Keratinocyte (primary cell): ENCODE measurements at regions not wholly inside any gene's neighbourhood (a gene's known extent, or its start where the extent isn't known, plus 50 kb on each side); places are given as distances from the start of the nearest gene placed in this dataset.

Experiments
- EZH2 ChIP-seq: IDR thresholded peaks from one replicate; pipeline ENCODE4 v1.6.1; 2012; ENCODE audit warnings: inconsistent platforms, mild to moderate bottlenecking, low read length, moderate library complexity
- TF ChIP-seq, protein P1 (sequence below), 3 experiments: IDR thresholded peaks in 1 of 3; conservative IDR thresholded peaks in 1 of 3; optimal IDR thresholded peaks in 1 of 3; 2 replicates in 2 of 3; 3 replicates in 1 of 3; pipeline versions ENCODE3 to v1.5.1; 2011; ENCODE audit warnings: low read length in 3 of 3, mild to moderate bottlenecking in 3 of 3, moderate library complexity in 2 of 3, control low read depth in 1 of 3, inconsistent platforms in 1 of 3; ENCODE audit not compliant: insufficient read depth in 2 of 3; ENCODE audit errors: extremely low read depth in 1 of 3

DNA sequence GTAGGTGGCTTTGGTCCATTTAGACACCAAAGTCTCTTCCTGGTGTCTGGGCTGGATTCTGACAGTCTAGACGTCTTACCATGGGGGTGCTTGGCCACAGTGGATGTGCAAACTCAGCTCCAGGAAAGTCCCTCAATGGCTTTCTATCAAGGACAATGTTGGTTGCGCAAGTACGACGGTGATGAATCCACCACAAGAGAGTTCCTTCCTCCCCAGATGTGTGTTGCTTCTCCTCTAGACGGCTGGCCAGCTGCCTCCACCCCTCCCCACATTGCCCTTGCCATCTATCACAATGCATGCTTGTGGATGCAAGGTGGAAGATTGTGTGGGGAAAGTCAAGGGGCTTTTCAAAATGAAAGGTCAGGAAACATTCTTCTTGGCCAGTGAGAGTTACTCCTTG, 89.7 kb upstream of the IRX2 start:
- TF ChIP-seq, protein P1, sequence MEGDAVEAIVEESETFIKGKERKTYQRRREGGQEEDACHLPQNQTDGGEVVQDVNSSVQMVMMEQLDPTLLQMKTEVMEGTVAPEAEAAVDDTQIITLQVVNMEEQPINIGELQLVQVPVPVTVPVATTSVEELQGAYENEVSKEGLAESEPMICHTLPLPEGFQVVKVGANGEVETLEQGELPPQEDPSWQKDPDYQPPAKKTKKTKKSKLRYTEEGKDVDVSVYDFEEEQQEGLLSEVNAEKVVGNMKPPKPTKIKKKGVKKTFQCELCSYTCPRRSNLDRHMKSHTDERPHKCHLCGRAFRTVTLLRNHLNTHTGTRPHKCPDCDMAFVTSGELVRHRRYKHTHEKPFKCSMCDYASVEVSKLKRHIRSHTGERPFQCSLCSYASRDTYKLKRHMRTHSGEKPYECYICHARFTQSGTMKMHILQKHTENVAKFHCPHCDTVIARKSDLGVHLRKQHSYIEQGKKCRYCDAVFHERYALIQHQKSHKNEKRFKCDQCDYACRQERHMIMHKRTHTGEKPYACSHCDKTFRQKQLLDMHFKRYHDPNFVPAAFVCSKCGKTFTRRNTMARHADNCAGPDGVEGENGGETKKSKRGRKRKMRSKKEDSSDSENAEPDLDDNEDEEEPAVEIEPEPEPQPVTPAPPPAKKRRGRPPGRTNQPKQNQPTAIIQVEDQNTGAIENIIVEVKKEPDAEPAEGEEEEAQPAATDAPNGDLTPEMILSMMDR (optimal IDR thresholded peaks at IDR 0.05 in 1 of 3, IDR thresholded peaks at IDR 0.05 in 1 of 3, conservative IDR thresholded peaks at IDR 0.05 in 1 of 3; ENCODE audit: extremely low read depth in 1 of 3, insufficient read depth in 2 of 3, low read length in 3 of 3): no peak
- no peak for TF ChIP-seq EZH2
